Activated CD4-positive, alpha-beta T cell treated with anti-CD3 and anti-CD28 coated beads, Interleukin-2, amount 10 ng/mL, durations not matched to agents 24 days and 14 days (primary cell): ENCODE measurements at regions not wholly inside any gene's neighbourhood (a gene's known extent, or its start where the extent isn't known, plus 50 kb on each side); places are given as distances from the start of the nearest gene placed in this dataset.
A peak's percentile ranks its signal among the peaks of the same experiment; 100 is the strongest.

ENCODE experiments used
- DNase-seq: peaks from one replicate; pipeline ENCODE4 v3.0.0; 2022
- H3K27ac Mint-ChIP-seq: one replicate; pipeline ENCODE4 v1.8.0; 2022; ENCODE audit warnings: mild to moderate bottlenecking, mixed read lengths
- H3K27me3 Mint-ChIP-seq: one replicate; pipeline ENCODE4 v1.8.0; 2022; ENCODE audit warnings: mixed read lengths
- H3K36me3 Mint-ChIP-seq: one replicate; pipeline ENCODE4 v1.8.0; 2022; ENCODE audit warnings: low read depth, mild to moderate bottlenecking, mixed read lengths
- H3K4me1 Mint-ChIP-seq: one replicate; pipeline ENCODE4 v1.8.0; 2021; ENCODE audit warnings: mixed read lengths
- H3K4me3 Mint-ChIP-seq: one replicate; pipeline ENCODE4 v1.8.0; 2022; ENCODE audit warnings: mild to moderate bottlenecking, moderate library complexity, mixed read lengths
- H3K9me3 Mint-ChIP-seq: one replicate; pipeline ENCODE4 v1.8.0; 2021; ENCODE audit warnings: mixed read lengths
- intact Hi-C: fragments of 100-400 bp; cut with micrococcal nuclease; formaldehyde crosslinking; loops from one replicate; pipeline ENCODE4 v1.15.1; 2023

DNA sequence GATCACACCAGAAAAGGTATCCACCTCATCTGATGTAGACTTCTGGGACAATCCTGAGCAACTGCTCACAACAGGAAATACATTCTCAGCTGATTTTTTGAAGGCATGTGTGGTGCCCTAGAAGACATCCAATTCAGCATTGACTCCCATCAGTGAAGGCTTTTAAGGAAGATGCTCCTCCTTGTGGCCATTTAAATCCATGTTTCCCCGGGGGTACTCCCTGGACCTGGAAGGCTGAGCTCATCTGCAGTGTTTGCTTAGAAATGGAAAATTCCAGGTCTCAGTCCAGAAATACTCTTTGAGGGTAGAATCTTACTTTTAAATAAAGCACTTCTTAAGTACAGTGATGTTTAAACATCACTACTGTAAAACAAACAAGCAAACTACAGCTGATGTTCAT is 195.5 kb upstream of the PDE10A start:
- Mint-ChIP-seq H3K27me3 (peaks cover 17% of the 10 kb centered on the region), H3K27ac (no peak overlapping the region)

DNA sequence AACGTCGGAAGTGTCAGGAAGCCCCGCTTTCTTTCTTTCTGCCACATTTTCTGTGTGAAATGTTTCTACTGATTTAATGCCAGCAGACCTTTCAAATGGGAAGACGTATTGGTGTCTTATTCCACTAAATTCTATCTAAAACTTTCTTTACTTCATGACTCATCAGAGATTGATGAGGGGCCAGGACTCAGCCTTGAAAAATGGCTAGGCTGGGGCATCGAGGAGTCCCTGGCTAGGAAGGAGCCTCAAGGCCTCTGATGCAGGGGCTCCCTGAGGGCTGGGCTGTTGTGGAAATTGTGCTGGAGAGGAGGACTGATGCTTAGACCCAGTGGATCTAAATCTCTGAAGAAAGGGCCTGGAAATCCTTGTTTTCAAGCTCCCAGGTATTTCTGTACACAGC is 192.8 kb upstream of the PDE10A start:
- Mint-ChIP-seq H3K27me3 (peaks cover 33% of the 10 kb centered on the region), H3K36me3 (no peaks in the 10 kb centered on the region), H3K27ac (no peak overlapping the region), H3K9me3 (no peaks in the 10 kb centered on the region), H3K4me1 (no peaks in the 10 kb centered on the region), H3K4me3 (no peak overlapping the region)
- no peak for DNase-seq
- intact Hi-C loops, result no loop called here

More for the DNA sequence above, 195.5 kb upstream of the PDE10A start:
- DNase-seq, result no peak
- Mint-ChIP-seq H3K4me3 (no peak overlapping the region), H3K36me3 (no peaks in the 10 kb centered on the region), H3K9me3 (no peaks in the 10 kb centered on the region), H3K4me1 (no peaks in the 10 kb centered on the region)
- intact Hi-C loops, result no loop called here

DNA sequence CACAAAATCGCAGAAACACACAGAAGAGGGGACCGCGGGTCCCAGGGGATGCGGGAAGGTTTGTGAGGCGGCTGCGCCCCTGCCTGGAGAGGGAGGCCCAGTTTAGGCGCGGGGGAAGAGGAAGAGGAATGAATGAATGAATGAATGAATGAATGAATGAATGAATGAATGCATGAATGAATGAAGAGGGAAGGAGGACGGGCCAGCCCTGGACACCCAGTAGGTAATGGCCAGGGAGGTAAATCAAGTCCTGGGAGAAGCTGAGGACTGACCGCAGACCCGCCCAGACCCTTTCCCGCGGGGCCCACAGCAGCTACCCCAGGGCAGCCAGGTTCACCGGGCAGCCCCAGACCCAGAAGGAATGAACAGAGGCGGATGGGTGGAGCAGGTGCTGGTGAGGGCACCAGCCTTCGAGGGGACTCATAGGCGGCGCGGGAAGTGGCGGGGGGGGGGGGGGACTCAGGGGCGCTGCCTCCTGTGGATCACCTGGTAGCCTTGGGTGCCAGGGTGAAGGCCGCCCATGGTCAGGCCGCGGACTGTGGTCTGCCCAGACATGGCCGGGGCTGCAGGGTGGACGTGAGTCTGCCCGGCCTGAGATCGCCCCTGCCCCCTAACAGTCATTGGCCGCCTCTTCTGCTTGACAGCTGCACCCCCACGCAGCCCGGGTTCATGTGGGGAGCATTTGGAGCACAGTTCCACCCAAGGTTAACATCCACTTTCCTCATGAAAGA is 192.0 kb upstream of the PDE10A start:
- H3K4me3 Mint-ChIP-seq, result no peak overlapping the region
- H3K4me1 Mint-ChIP-seq, result peaks cover 3% of the 10 kb centered on the region
- no peak for DNase-seq
- H3K9me3 Mint-ChIP-seq, result no peaks in the 10 kb centered on the region
- no peak overlapping the region for H3K27ac Mint-ChIP-seq
- intact Hi-C loops, result no loop called here
- H3K27me3 Mint-ChIP-seq, result peaks cover 39% of the 10 kb centered on the region
- H3K36me3 Mint-ChIP-seq, result no peaks in the 10 kb centered on the region

DNA sequence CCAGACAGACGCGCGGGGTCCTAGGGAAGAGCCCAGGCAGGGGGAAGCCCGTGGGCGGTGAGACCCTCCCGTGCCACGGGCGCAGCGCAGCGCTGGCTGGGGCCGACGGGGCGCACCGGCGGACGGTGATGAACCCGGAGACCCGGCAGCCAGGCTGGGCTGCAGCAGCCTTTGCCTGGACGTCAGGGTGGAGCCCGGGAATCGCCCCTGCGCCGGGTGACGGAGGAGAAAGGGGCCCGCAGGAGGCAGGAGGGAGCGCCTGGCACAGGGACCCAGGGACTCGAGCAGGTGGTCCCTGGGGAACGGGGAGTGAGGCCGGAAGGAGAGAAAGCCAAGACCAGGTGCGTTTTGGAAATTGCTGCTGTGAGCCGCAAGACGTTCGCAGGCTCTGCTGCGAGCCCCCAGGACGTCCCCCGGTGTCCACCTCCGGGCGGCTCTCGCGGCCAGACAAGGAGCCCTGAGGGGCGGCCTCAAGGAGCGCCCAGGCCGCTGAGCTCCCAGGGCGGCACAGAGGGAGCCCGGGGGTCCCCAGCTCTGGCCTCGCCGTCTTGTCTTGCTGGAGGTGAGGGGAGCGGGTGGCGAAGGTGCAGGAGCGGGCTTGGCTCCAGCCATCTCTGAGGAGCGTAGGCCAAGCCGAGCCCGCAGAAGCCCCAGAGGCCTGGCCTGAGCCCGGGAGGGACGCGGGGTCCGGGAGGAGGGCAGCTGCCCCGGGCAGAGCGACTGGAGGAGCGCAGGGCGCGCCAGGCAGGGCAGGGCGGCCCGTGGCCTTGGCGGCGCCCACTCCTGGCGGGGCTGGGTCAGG is 191.2 kb upstream of the PDE10A start:
- no peak for DNase-seq
- no peaks in the 10 kb centered on the region for H3K36me3 Mint-ChIP-seq
- H3K4me1 Mint-ChIP-seq, result peaks cover 7% of the 10 kb centered on the region
- intact Hi-C loops, result no loop called here
- H3K4me3 Mint-ChIP-seq, result no peak overlapping the region
- no peaks in the 10 kb centered on the region for H3K9me3 Mint-ChIP-seq
- no peak overlapping the region for H3K27ac Mint-ChIP-seq
- H3K27me3 Mint-ChIP-seq, result peaks cover 45% of the 10 kb centered on the region

DNA sequence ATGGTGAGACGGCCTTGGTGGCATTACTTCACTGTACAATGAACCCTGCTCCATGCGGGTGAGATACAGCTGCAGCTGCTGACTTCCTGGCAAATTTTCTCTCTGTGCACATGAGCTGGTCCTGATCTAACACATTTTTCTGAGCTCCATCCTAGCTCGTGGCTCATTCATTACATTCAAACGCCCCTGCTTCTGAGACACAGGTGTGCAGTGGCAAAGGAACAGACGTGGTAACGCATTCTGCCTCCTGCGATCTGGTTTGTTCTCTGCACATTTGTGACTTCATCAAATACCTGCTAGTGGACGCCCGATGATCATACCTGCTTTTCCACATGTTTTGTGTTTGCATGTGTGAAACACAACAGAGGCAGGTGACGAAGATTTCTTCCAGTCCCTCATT is 189.6 kb upstream of the PDE10A start:
- peaks cover 7% of the 10 kb centered on the region for H3K4me1 Mint-ChIP-seq
- H3K27me3 Mint-ChIP-seq, result peaks cover 50% of the 10 kb centered on the region
- no peaks in the 10 kb centered on the region for H3K9me3 Mint-ChIP-seq
- intact Hi-C loops, result no loop called here
- no peak overlapping the region for H3K27ac Mint-ChIP-seq
- H3K36me3 Mint-ChIP-seq, result no peaks in the 10 kb centered on the region
- H3K4me3 Mint-ChIP-seq, result no peak overlapping the region
- DNase-seq, result no peak

DNA sequence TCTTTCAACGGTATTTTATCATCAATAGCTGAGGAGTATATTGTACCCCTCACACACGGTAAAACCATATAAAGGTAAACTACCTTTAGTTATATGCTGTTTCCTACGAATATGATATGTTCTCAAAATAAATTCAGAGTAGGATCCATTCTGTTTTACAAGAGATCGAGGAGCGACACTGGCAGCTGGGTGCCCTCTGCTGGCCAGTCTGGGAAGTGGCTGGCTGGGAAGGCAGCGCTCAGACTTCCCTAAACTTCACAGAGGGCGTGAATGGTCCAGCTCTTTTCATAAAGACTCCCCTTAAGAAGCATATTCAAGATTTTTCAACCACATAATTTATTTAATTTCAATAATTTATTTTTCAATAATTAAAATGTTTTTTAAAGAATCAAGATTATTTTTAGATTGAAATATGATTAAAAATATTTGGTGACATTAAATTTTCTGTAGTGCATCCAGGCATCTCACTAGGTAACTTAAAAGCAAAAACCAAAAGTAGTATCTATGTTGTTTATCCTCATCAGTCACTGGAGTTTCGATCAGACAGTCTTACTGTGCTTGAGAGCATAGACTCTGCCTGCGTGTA is 187.5 kb upstream of the PDE10A start:
- Mint-ChIP-seq H3K4me3 (no peak overlapping the region), H3K27me3 (peaks cover 57% of the 10 kb centered on the region), H3K4me1 (peaks cover 7% of the 10 kb centered on the region), H3K9me3 (no peaks in the 10 kb centered on the region), H3K36me3 (no peaks in the 10 kb centered on the region), H3K27ac (no peak overlapping the region)
- DNase-seq, result peak; percentile 87
- intact Hi-C loops, result loop anchor here (1.0 kb wide), 1 partner anchor 410 kb away; no protein-coding TSS in a partner anchor

DNA sequence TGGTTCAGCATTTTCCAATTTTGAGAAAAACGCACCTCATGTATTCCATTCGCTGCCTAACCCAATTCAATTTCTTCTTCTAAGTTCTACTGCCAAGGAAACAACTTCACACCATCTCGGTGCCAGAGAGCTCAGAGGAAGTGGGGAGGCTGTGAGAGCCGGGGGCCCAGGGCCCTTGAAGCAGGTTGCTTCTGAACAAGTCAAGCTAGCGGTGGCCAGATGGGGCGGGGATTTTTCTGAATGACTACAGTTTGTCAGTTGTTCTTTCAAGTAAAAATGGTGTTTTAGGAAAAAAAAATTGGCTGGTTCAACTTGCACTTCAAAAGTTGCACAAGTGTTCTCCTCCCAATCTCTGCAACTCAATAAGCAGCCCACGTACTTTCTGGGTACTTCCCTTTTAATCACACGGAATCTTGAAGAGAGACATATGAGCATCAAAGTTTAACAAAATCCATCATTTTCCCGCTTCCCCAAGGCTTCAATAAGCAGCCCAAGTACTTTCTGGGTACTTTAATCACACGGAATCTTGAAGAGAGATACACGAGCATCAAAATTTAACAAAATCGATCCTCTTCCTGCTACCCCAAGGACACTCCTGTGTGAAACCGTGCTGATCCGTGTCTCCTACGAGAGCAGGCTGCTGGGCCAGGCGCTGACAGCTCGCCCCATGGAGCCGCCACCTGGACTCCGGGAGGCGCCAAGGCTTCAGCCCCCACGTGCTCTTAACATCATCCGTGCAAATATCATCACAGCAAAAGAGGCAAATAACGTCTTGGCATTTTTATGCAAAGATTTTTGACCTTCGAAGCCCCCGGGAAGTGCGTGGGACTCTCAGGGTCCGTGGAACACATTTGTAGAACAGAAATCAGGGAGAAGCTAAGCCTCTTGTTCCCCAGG is 186.7 kb upstream of the PDE10A start:
- intact Hi-C loops, result loop anchor here (1.0 kb wide), 1 partner anchor 409 kb away; no protein-coding TSS in a partner anchor

DNA sequence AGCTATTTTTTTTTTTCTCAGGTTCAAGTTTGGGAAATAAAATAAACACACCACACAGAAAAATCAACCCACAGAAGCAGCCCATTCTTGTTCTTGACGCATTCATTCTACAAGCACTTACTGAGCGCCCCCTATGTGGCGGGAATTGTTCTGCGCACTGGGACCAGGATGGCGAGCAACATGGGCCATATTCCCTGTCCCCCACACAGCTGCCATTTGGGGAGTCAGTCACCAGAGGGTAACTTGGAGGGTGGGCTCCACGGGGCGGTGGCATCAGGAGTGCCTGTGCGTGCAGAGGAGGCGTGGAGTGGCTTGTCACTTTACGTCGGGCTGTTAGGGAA is 185.0 kb upstream of the PDE10A start:
- Mint-ChIP-seq H3K9me3 (no peaks in the 10 kb centered on the region), H3K27me3 (peaks cover 60% of the 10 kb centered on the region), H3K4me3 (no peak overlapping the region), H3K27ac (no peak overlapping the region), H3K4me1 (peaks cover 7% of the 10 kb centered on the region), H3K36me3 (no peaks in the 10 kb centered on the region)
- DNase-seq, result no peak
- intact Hi-C loops, result no loop called here

More for the DNA sequence above, 186.7 kb upstream of the PDE10A start:
- H3K27me3 Mint-ChIP-seq, result peaks cover 60% of the 10 kb centered on the region
- H3K4me3 Mint-ChIP-seq, result no peak overlapping the region
- H3K36me3 Mint-ChIP-seq, result no peaks in the 10 kb centered on the region
- H3K9me3 Mint-ChIP-seq, result no peaks in the 10 kb centered on the region
- no peak overlapping the region for H3K27ac Mint-ChIP-seq
- H3K4me1 Mint-ChIP-seq, result peaks cover 7% of the 10 kb centered on the region
- no peak for DNase-seq

DNA sequence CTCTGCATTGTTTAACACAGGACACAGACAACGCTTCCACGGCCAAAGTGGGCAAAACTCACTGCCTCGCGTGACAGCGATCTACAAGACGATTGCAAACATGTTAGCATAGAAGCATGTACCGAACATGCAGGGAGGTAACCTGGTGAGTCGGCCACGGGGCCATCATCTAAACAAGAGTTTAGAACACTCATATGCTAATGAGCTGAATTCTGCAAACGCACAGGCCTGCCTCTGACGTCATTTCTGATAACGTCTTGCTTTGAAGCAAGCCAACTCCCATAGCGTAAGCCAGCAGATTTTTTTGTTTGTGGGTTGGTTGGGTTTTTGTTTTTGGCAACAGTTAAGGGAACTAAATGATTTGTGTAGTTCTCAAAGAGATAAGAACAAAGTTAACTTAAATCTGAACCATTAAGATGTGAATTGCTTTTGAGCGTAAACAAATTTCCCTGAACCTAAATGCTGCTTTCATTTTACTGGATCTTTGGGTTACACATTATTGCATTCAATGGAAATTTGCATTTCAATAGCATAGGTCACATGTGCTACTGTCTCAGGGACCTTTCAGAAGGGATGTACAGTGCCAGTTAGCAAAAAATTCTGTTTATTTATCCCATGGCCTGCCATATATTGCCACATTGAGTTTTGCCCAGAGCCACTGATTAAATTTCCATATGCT is 184.5 kb upstream of the PDE10A start:
- peak; percentile 67 for DNase-seq
- Mint-ChIP-seq H3K4me1 (peaks cover 7% of the 10 kb centered on the region), H3K27ac (no peak overlapping the region), H3K9me3 (no peaks in the 10 kb centered on the region), H3K36me3 (no peaks in the 10 kb centered on the region), H3K27me3 (peaks cover 56% of the 10 kb centered on the region), H3K4me3 (no peak overlapping the region)
- intact Hi-C loops, result no loop called here

DNA sequence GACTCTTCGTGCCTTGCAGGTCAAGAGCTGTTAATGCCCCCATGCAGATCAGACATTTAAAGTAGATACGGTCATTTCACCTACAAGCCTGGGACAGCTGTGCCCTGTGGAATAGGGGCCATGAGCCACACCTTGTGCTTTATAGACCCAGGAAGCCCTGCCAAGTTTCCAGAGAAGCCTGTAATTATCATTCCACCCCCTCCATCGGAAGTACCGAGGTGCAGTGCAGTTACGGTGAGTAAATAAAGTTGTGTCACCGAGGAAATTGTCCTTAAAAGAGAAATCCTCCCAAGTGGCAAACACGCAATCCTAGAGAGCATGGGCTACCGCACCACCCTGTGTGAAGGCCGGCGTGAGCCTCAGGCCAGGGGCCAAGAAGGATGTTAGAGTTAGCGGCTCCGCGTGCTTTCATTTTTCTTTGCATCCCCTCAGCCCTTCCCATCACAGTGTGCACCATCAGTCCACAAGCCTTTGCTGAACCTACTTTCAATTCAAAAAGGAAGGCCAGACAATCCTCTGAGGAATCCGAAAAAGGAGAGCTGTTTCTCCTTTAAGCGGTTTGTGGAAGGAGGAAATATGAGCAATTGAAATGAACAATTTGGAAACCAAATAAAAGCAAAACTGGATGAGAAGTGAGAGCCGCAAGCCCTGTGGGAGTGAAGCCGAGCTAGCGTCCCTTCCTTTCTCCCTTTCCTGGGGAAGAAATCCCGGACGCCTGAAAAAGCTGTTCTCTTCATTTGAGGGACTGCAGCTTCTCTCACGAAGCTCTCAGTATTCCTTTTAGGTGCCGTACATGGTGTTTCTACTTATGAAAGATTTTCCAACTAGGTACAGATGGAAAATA is 183.3 kb upstream of the PDE10A start:
- Mint-ChIP-seq H3K4me3 (no peak overlapping the region), H3K4me1 (peaks cover 7% of the 10 kb centered on the region), H3K27ac (no peak overlapping the region), H3K27me3 (peaks cover 48% of the 10 kb centered on the region), H3K36me3 (no peaks in the 10 kb centered on the region), H3K9me3 (no peaks in the 10 kb centered on the region)
- intact Hi-C loops, result no loop called here
- DNase-seq, result no peak

DNA sequence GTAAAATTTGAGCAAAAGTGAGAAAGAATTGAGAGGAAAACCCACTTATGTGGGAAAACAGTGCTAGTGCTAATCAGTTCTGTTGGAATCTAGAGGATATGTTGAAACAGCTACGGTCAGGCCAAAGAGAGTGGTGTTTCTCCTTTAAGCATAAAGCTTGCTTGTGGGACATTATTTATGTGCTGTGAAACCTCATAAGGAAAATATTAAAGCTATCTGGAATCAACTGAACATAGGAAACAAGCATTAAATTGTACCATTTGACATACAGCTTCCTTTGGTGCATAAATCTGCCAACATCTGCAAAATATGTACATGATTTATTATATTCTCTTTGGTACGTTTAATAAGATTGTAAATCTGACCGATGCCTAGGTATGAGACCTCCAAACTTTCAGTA is 182.5 kb upstream of the PDE10A start:
- H3K4me1 Mint-ChIP-seq, result peaks cover 7% of the 10 kb centered on the region
- DNase-seq, result no peak
- H3K27ac Mint-ChIP-seq, result no peak overlapping the region
- H3K4me3 Mint-ChIP-seq, result no peak overlapping the region
- intact Hi-C loops, result no loop called here
- H3K9me3 Mint-ChIP-seq, result no peaks in the 10 kb centered on the region
- peaks cover 46% of the 10 kb centered on the region for H3K27me3 Mint-ChIP-seq
- H3K36me3 Mint-ChIP-seq, result no peaks in the 10 kb centered on the region

DNA sequence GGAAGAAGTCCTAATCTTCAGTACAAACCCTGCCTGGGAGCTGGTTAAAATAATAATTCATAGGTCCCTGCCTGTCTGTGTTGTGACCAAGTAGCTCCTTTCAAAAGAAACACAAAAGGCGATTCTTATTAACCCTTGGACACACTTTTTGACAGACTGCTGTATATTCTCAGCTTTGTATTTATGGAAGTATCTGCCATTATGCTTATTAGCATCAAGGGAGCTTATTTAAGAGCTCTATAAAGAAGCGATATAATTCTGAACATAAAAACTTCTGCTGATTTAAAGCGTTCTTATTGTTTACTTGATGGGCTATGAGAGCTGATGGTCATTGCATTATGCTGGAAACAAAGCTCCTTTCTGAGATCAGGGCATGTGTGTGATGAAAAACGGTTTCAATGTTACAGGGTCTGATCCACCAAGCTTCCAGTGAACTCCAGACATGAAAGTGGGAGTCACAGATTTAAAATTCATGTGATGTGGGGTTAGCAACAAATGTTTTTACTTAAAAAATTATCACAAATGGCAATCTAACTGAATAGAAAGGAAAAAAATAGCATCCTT is 181.8 kb upstream of the PDE10A start:
- peaks cover 40% of the 10 kb centered on the region for H3K27me3 Mint-ChIP-seq
- no peak for DNase-seq
- H3K27ac Mint-ChIP-seq, result no peak overlapping the region
- no peak overlapping the region for H3K4me3 Mint-ChIP-seq
- intact Hi-C loops, result no loop called here
- H3K9me3 Mint-ChIP-seq, result no peaks in the 10 kb centered on the region
- peaks cover 2% of the 10 kb centered on the region for H3K4me1 Mint-ChIP-seq
- H3K36me3 Mint-ChIP-seq, result no peaks in the 10 kb centered on the region
